HUES64 (cell line): ENCODE measurements at regions not wholly inside any gene's neighbourhood (a gene's known extent, or its start where the extent isn't known, plus 50 kb on each side); places are given as distances from the start of the nearest gene placed in this dataset.

Source experiments
- H3K27ac ChIP-seq: 2 replicates; pipeline ENCODE4 v1.7.0; 2013; ENCODE audit warnings: low read depth, low read length, inconsistent platforms
- H3K27me3 ChIP-seq: 2 replicates; pipeline ENCODE4 v1.6.1; 2013; ENCODE audit warnings: mild to moderate bottlenecking, low read length; ENCODE audit not compliant: insufficient read depth
- H3K36me3 ChIP-seq: 2 replicates; pipeline ENCODE4 v1.6.1; 2013; ENCODE audit warnings: mild to moderate bottlenecking, low read length; ENCODE audit not compliant: insufficient read depth
- H3K4me1 ChIP-seq: 2 replicates; pipeline ENCODE4 v1.6.1; 2013; ENCODE audit warnings: mild to moderate bottlenecking, low read length, moderate library complexity; ENCODE audit not compliant: insufficient read depth
- H3K4me3 ChIP-seq: 2 replicates; pipeline ENCODE4 v1.5.1; 2013; ENCODE audit warnings: mild to moderate bottlenecking, low read length, moderate library complexity
- H3K9ac ChIP-seq: 2 replicates; pipeline ENCODE4 v1.6.1; 2013; ENCODE audit warnings: mild to moderate bottlenecking, low read depth, low read length
- H3K9me3 ChIP-seq: 2 replicates; pipeline ENCODE4 v1.6.1; 2013; ENCODE audit warnings: low read depth, low read length; ENCODE audit not compliant: insufficient read depth
- WGBS: fragments of 150-250, 120-280 bp; methylation state at CpG from one replicate; pipeline ENCODE4 v1.1.7; 2013; ENCODE audit warnings: missing lambda C conversion rate; 5-methylcytosine and 5-hydroxymethylcytosine counted together

DNA sequence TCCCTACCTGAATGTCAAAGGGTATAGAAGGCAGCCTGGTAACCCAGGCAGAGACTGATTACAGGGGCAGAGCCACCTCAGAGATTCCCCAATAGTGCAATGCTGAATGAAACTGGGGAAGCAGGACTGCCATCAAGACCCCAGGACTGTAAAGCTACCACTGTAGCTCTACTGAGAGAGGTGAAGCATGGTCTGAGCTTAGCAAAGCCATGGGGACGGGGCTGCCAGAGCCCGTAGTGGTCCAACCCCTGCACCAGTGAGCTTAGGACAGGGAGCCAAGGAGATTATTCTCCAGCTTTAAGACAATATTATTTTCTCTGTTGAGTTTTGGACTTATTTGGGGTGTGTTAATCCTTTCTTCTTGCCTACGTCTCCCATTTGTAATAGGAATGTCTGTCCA lies 679.3 kb upstream of the GRAMD2B start:
- WGBS: 91% methylated on average over 3 of the region's 3 CpGs
- Histone ChIP-seq H3K27me3 (no peaks in the 10 kb centered on the region), H3K36me3 (no peaks in the 10 kb centered on the region)

DNA sequence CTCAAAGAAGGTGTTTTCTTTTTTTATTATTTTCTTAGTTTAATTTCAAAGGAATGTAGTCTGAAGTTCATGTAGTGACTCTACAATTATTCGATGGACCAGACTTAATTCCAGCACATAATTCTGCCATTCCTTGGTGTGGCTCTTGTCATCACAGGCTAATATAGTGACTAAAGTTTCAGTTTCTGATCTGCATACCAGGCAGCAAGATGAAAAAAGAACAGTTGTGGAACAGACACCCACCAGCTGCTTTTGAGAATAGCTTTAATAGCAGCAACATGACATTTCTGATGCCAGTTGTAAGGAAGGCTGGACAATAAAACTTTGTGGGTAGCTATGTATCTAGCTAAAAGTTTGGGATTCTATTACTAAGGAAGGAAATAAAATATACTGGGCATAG lies 676.3 kb upstream of the GRAMD2B start:
- no peak overlapping the region for H3K9ac ChIP-seq
- H3K36me3 ChIP-seq: no peaks in the 10 kb centered on the region
- WGBS: 85% methylated on average over 1 of the region's 1 CpG
- H3K27ac ChIP-seq: no peak overlapping the region
- no peaks in the 10 kb centered on the region for H3K27me3 ChIP-seq
- no peaks in the 10 kb centered on the region for H3K4me1 ChIP-seq
- no peaks in the 10 kb centered on the region for H3K9me3 ChIP-seq
- H3K4me3 ChIP-seq: no peak overlapping the region

More for the DNA sequence above, 679.3 kb upstream of the GRAMD2B start:
- H3K4me3 ChIP-seq: no peak overlapping the region
- no peak overlapping the region for H3K9ac ChIP-seq
- H3K27ac ChIP-seq: no peak overlapping the region
- H3K9me3 ChIP-seq: no peaks in the 10 kb centered on the region
- H3K4me1 ChIP-seq: no peaks in the 10 kb centered on the region

DNA sequence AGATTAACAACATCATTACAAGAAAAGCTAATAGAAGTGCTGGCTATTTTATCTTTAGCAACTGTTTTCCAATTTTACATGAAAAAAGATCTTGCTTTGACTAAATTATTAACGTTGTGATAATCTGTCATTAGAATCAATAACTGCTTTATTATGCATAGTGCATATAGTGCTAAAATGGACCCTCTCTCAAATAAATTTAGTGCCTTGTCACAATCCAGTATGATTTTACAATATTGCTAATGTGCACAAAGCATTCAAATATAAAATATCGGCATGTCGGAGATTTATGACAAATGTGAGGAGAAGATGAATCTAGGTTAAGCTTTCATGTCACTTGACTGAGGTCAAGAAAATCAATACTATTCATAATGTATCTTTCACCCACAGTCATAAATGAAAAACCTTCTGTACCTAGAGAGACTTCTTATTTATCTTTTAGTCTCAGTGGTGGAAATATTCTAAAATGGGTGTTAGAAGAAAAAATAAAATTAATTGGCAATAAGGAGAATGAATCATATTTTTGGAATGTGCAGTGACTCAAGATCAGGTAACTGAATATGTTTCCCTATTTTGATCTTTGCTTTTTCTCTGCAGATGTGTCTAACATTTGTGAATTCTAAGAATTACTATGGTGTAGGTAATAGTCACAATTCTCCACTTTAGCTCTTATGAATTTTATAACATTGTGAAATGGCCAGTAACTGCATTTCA lies 672.9 kb upstream of the GRAMD2B start:
- Histone ChIP-seq H3K36me3 (no peaks in the 10 kb centered on the region), H3K27ac (no peak overlapping the region), H3K9ac (no peak overlapping the region), H3K4me1 (no peaks in the 10 kb centered on the region), H3K9me3 (no peaks in the 10 kb centered on the region), H3K4me3 (no peak overlapping the region), H3K27me3 (no peaks in the 10 kb centered on the region)
- WGBS: no CpG with 5 or more reads among the region's 3 CpGs

DNA sequence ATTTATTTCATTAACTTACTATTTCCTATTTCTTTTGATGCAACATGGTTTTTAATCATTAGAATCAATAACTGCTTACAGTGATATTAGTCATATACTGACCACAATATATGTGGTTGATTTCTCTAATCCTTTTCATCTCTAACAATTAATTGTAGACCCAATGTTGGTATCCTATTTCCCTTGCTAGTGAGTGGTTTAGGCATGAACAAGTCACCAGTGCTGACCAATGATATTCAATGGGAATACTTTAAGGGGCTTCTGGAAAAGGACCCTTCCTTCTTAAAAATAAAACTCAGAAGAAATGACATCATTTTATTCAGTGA lies 672.4 kb upstream of the GRAMD2B start:
- Histone ChIP-seq H3K9me3 (no peaks in the 10 kb centered on the region), H3K27me3 (no peaks in the 10 kb centered on the region), H3K9ac (no peak overlapping the region), H3K36me3 (no peaks in the 10 kb centered on the region), H3K27ac (no peak overlapping the region), H3K4me1 (no peaks in the 10 kb centered on the region), H3K4me3 (no peak overlapping the region)

DNA sequence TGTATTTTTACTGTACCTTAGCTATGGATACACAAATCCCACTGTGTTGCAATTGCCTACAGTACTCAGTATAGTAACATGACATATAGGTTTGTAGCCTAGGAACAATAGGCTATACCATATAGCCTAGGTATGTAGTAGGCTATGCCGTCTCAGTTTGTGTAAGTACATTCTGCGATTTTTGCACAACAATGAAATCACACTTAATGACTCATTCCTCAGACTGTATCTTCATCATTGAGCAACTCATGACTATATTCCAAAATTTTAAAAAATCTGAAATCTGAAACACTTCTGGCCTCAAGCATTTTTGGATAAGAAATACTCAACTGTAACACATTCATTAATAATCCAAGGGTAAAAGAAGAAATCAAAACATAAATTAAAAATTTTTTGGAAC lies 666.8 kb upstream of the GRAMD2B start:
- Histone ChIP-seq H3K9me3 (no peaks in the 10 kb centered on the region), H3K27ac (no peak overlapping the region), H3K4me1 (peaks cover 7% of the 10 kb centered on the region), H3K27me3 (no peaks in the 10 kb centered on the region), H3K9ac (no peak overlapping the region), H3K36me3 (no peaks in the 10 kb centered on the region), H3K4me3 (no peak overlapping the region)
- WGBS: 94% methylated on average over 2 of the region's 2 CpGs

DNA sequence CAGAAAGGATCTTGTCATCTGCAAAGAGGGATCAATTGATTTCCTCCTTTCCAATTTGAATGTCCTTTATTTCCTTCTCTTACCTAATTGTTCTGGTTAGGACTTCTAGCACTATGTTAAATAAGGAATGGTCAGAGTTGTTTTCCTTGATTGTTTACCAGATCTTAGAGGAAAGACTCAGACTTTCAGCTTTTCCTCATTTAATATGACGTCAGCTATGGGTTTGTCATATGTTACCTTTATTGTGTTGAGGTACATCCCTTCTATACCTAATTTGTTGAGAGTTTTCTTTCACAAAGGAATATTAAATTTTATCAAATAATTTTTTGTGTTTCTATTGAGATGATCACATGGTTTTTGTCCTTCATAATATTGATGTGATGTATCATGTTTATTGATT lies 656.5 kb upstream of the GRAMD2B start:
- no peak overlapping the region for H3K27ac ChIP-seq
- H3K27me3 ChIP-seq: no peaks in the 10 kb centered on the region
- no peaks in the 10 kb centered on the region for H3K36me3 ChIP-seq
- no peaks in the 10 kb centered on the region for H3K4me1 ChIP-seq
- H3K4me3 ChIP-seq: no peak overlapping the region
- WGBS: no CpG with 5 or more reads among the region's 1 CpG
- no peaks in the 10 kb centered on the region for H3K9me3 ChIP-seq
- no peak overlapping the region for H3K9ac ChIP-seq

DNA sequence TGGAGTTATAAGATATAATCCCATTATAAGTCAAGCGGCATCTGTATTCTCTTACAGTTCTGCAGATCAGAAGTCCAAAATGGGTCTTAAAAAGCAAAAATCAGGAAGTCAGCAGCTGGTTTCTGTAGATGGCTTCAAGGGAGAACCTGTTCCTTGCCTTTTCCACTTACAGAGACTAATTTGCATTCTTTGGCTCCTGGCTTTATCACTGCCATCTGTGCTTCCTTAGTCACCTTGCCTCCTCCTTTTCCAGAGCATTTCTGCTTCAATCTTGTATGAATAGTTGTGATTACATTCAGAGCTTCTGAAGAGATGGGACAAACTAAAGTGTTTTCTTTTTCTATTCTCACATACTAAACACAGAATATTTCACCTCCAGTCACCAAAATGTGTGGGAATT lies 647.3 kb upstream of the GRAMD2B start:
- Histone ChIP-seq H3K27me3 (no peaks in the 10 kb centered on the region), H3K9ac (no peak overlapping the region), H3K4me3 (no peak overlapping the region), H3K9me3 (no peaks in the 10 kb centered on the region), H3K36me3 (no peaks in the 10 kb centered on the region), H3K27ac (no peak overlapping the region), H3K4me1 (peaks cover 8% of the 10 kb centered on the region; the same call in 1 of the 2 replicates)
- 88% methylated on average over 1 of the region's 1 CpG for WGBS

DNA sequence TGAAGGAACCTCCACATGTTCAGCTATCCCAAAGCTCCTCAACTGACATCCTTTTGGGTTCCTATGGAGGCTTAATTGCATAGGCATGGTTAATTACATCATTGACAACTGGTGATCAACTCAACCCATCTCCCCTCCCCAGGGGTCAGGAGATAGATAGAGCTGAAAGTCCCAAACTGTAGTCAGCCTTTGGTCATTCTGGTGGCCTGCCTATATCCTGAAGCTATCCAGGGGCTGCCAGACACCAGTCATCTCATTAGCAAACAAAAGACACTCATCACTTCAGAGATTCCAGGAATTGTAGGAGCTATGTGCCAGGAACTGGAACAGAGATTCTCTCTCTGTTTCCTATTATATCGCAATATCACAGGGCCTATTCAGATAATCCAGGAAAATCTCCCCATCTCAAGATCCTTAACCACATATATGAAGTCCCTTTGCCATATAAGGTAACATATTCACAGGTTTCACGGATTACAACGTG lies 646.5 kb upstream of the GRAMD2B start:
- Histone ChIP-seq H3K27me3 (no peaks in the 10 kb centered on the region), H3K9ac (no peak overlapping the region), H3K27ac (no peak overlapping the region), H3K9me3 (no peaks in the 10 kb centered on the region), H3K4me3 (no peak overlapping the region), H3K4me1 (peaks cover 8% of the 10 kb centered on the region; the same call in 1 of the 2 replicates), H3K36me3 (no peaks in the 10 kb centered on the region)
- 90% methylated on average over 3 of the region's 3 CpGs for WGBS

DNA sequence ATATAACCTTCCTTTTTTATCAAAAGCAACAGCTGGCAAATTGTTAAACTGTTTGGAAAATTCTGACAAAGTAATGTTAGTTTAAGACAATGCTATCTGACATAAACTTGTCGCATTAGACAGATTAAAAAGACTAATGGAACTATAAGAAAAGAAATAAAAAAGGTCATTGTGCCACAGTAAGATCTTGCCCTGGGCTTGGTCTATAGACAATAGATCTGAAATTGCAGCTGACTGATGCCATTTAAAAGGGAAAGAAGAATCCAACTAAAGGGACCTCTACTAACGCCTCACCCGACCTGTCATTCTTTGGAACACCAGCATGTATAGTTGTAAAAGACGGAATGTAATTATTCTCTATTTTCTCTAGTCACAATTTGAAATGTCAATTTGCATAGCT lies 644.4 kb upstream of the GRAMD2B start:
- Histone ChIP-seq H3K9ac (no peak overlapping the region), H3K36me3 (no peaks in the 10 kb centered on the region), H3K4me1 (peaks cover 8% of the 10 kb centered on the region; the same call in 1 of the 2 replicates), H3K27ac (no peak overlapping the region), H3K9me3 (peaks cover 4% of the 10 kb centered on the region; the same call in 1 of the 2 replicates), H3K4me3 (no peak overlapping the region), H3K27me3 (no peaks in the 10 kb centered on the region)
- 96% methylated on average over 4 of the region's 4 CpGs for WGBS

DNA sequence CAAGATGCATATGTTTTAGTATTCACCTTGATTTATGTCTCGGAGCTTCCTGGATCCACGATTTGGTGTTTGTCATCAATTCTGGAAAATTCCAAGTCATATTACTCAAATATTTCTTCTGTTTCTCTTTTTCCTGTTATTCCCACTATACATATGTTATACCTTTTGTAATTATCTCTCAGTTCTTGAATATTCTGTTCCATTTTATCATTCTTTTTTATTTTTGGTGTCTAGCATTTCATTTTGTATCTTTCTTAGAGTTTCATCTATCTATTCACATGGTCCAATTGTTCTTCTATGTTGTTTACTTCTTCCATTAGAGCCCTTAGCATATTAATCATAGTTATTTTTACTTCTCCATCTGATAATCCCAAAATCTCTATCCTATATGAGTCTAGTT lies 637.8 kb upstream of the GRAMD2B start:
- H3K4me3 ChIP-seq: no peak overlapping the region
- H3K9ac ChIP-seq: no peak overlapping the region
- H3K4me1 ChIP-seq: no peaks in the 10 kb centered on the region; the same call in 1 of the 2 replicates
- no peak overlapping the region for H3K27ac ChIP-seq
- H3K9me3 ChIP-seq: peaks cover 5% of the 10 kb centered on the region; the same call in 1 of the 2 replicates
- 100% methylated on average over 2 of the region's 2 CpGs for WGBS
- no peaks in the 10 kb centered on the region for H3K36me3 ChIP-seq
- no peaks in the 10 kb centered on the region for H3K27me3 ChIP-seq

DNA sequence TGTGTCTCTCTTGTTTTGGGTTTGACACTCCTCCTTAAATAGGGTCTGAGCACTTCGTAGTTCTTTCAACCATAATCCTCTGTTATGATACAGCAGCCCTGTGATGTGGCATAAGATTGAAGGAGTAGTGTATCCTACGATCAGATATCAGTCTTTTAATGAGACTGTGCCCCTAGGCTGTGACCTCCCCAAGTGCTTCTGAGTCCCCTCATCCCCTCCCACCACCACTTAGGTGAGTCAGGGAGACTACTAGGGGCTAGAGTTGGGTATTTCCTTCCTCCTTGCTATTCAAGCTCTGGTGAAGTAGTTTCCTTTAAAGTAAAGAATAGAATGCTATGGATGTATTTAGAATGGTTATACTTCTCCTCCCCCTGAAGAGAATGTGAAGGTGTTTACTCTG lies 637.2 kb upstream of the GRAMD2B start:
- Histone ChIP-seq H3K4me1 (no peaks in the 10 kb centered on the region; the same call in 1 of the 2 replicates), H3K36me3 (no peaks in the 10 kb centered on the region), H3K27ac (no peak overlapping the region), H3K27me3 (no peaks in the 10 kb centered on the region), H3K9me3 (peaks cover 5% of the 10 kb centered on the region; the same call in 1 of the 2 replicates), H3K9ac (no peak overlapping the region), H3K4me3 (no peak overlapping the region)
- 73% methylated on average over 1 of the region's 2 CpGs for WGBS

DNA sequence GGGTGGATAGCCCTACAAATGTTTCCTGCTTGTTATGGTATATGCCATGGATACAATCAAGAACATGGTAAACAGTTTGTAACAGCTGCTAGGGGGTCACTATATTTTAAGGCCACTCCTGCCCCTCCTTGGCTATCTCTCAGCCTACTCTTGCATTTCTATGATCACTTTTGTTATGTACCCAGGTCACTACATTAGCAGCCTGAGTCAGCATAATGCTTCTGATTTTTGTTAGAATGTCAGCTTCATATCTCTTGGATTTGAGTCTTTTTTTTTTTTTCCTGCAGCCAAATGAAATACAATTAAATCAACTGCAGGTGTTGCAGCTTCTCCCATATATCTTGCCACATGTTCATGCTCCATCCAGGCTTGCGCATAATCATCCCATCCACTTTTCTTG lies 629.7 kb upstream of the GRAMD2B start:
- H3K9ac ChIP-seq: no peak overlapping the region
- 94% methylated on average over 1 of the region's 1 CpG for WGBS
- no peak overlapping the region for H3K27ac ChIP-seq
- no peaks in the 10 kb centered on the region for H3K4me1 ChIP-seq
- no peak overlapping the region for H3K4me3 ChIP-seq
- no peaks in the 10 kb centered on the region for H3K36me3 ChIP-seq
- no peaks in the 10 kb centered on the region for H3K9me3 ChIP-seq
- no peaks in the 10 kb centered on the region for H3K27me3 ChIP-seq
